Colon (tissue), 2 donors: ENCODE measurements at regions not wholly inside any gene's neighbourhood (a gene's known extent, or its start where the extent isn't known, plus 50 kb on each side); places are given as distances from the start of the nearest gene placed in this dataset.

Experiments used
- FAIRE-seq: peaks from 2 replicates; lab custom pipeline; 2012; peaks lifted over from hg19 to GRCh38; lab: Jason Lieb, UNC
- donor health status: control.
- donor health status: control.

- FAIRE-seq: no peak
These were observed 203.1 kb downstream of the FAT4 start for GRCh38 chr4:125517831-125518230.

GRCh38 chr4:125518281-125518680 is 203.5 kb downstream of the FAT4 start:
- FAIRE-seq: no peak

- FAIRE-seq: no peak
These were observed 204.8 kb downstream of the FAT4 start for GRCh38 chr4:125519371-125520146.

- no peak for FAIRE-seq
These were observed 205.7 kb downstream of the FAT4 start for GRCh38 chr4:125520258-125520990.

GRCh38 chr4:125522588-125522987 is 207.8 kb downstream of the FAT4 start:
- no peak for FAIRE-seq

- no peak for FAIRE-seq
These were observed 208.2 kb downstream of the FAT4 start for GRCh38 chr4:125522992-125523391.

- FAIRE-seq: no peak
These were observed 211.7 kb downstream of the FAT4 start for GRCh38 chr4:125526420-125526819.

- FAIRE-seq: no peak
These were observed 212.9 kb downstream of the FAT4 start for GRCh38 chr4:125527681-125528080.

GRCh38 chr4:125529071-125529470 is 214.3 kb downstream of the FAT4 start:
- no peak for FAIRE-seq

GRCh38 chr4:125538670-125539069 is 223.9 kb downstream of the FAT4 start:
- no peak for FAIRE-seq

GRCh38 chr4:125539691-125540090 is 224.9 kb downstream of the FAT4 start:
- FAIRE-seq: no peak

- no peak for FAIRE-seq
These were observed 227.2 kb downstream of the FAT4 start for GRCh38 chr4:125541836-125542385.

GRCh38 chr4:125546272-125546671 is 231.5 kb downstream of the FAT4 start:
- FAIRE-seq: no peak

- no peak for FAIRE-seq
These were observed 233.1 kb downstream of the FAT4 start for GRCh38 chr4:125547836-125548235.

GRCh38 chr4:125550769-125551168 is 236.0 kb downstream of the FAT4 start:
- FAIRE-seq: no peak

GRCh38 chr4:125551466-125551865 is 236.7 kb downstream of the FAT4 start:
- no peak for FAIRE-seq

GRCh38 chr4:125551967-125552366 is 237.2 kb downstream of the FAT4 start:
- no peak for FAIRE-seq

- FAIRE-seq: no peak
These were observed 257.8 kb downstream of the FAT4 start for GRCh38 chr4:125572601-125573000.

GRCh38 chr4:125573368-125573767 is 258.6 kb downstream of the FAT4 start:
- no peak for FAIRE-seq

- FAIRE-seq: no peak
These were observed 259.0 kb downstream of the FAT4 start for GRCh38 chr4:125573786-125574185.

- FAIRE-seq: no peak
These were observed 267.5 kb downstream of the FAT4 start for GRCh38 chr4:125582302-125582701.

- FAIRE-seq: no peak
These were observed 275.4 kb downstream of the FAT4 start for GRCh38 chr4:125590158-125590557.

GRCh38 chr4:125591290-125591689 is 276.5 kb downstream of the FAT4 start:
- no peak for FAIRE-seq
